PC-3 (cell line): ENCODE measurements at regions not wholly inside any gene's neighbourhood (a gene's known extent, or its start where the extent isn't known, plus 50 kb on each side); places are given as distances from the start of the nearest gene placed in this dataset.

Experiments
- CTCF ChIP-seq: fragments of 300-600 bp; sonication (generic); conservative IDR thresholded peaks from 2 replicates; pipeline ENCODE4 v1.5.1; 2017; ENCODE audit warnings: antibody characterized with exemption, low read depth, mild to moderate bottlenecking, low read length
- EZH2 ChIP-seq: fragments of 300-600 bp; sonication (generic); IDR thresholded peaks from one replicate; pipeline ENCODE4 v1.6.1; 2017; ENCODE audit warnings: antibody characterized with exemption, mild to moderate bottlenecking, low read length; ENCODE audit not compliant: unreplicated experiment

GRCh38 chr22:26972286-26972685 lies 314.9 kb downstream of the MIAT start:
- no peak for TF ChIP-seq CTCF
- TF ChIP-seq EZH2 = no peak
